ENCODE measurements at regions not wholly inside any gene's neighbourhood (a gene's known extent, or its start where the extent isn't known, plus 50 kb on each side); places are given as distances from the start of the nearest gene placed in this dataset.

DNA sequence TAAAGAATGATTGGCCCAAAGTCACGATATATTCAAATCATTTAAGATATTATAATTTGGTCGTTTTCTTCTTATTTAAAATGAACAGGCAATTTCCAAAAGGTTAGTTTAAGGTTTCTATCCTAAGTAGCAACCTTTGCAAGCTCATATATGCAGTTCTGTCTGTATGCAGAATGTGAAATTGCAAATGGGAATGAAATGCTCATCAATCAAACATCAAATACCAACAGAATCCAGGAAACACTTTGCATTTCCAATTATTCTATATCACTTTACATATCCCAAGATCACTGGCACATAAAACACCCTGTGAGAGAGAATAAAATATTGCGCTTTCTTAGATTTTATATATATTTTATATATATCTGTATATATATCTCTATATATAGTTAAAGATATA is 237.3 kb downstream of the NRIP1 start:
- Histone ChIP-seq H3K4me3 (no peak overlapping the region), H3K27me3 (no peaks in the 10 kb centered on the region), H3K9ac (no peak overlapping the region), H3F3A (ENCODE audit: low read depth) (no peaks in the 10 kb centered on the region), H3K9me3 (ENCODE audit: low read depth) (no peaks in the 10 kb centered on the region), H4K20me1 (ENCODE audit: low read depth) (no peaks in the 10 kb centered on the region), H3K4me2 (no peak overlapping the region), H2AFZ (replicated peaks) (no peak overlapping the region), H3K4me1 (no peaks in the 10 kb centered on the region), H3K27ac (no peak overlapping the region), H3K79me2 (ENCODE audit: low read depth) (no peaks in the 10 kb centered on the region), H3K36me3 (no peaks in the 10 kb centered on the region)
- Mint-ChIP-seq H3K9me3 (no peaks in the 10 kb centered on the region), H3K4me1 (no peaks in the 10 kb centered on the region), H3K27me3 (ENCODE audit: insufficient read depth, low read depth) (no peaks in the 10 kb centered on the region), H3K36me3 (no peaks in the 10 kb centered on the region), H3K27ac (no peak overlapping the region), H3K4me3 (no peak overlapping the region)
- TF ChIP-seq EZH2 (IDR thresholded peaks at IDR 0.05) (no peak), EZH2phosphoT487 (IDR thresholded peaks at IDR 0.05) (no peak), CTCF (IDR thresholded peaks at IDR 0.05) (no peak)
- no peak for DNase-seq (ENCODE audit: low spot score)

- Histone ChIP-seq H3K27ac (no peak overlapping the region), H4K20me1 (ENCODE audit: low read depth) (no peaks in the 10 kb centered on the region), H3K9me3 (ENCODE audit: low read depth) (no peaks in the 10 kb centered on the region), H3K79me2 (ENCODE audit: low read depth) (no peaks in the 10 kb centered on the region), H2AFZ (replicated peaks) (no peak overlapping the region), H3K4me3 (no peak overlapping the region), H3F3A (ENCODE audit: low read depth) (no peaks in the 10 kb centered on the region), H3K27me3 (no peaks in the 10 kb centered on the region), H3K36me3 (no peaks in the 10 kb centered on the region), H3K9ac (no peak overlapping the region), H3K4me2 (no peak overlapping the region), H3K4me1 (no peaks in the 10 kb centered on the region)
- Mint-ChIP-seq H3K4me3 (no peak overlapping the region), H3K27me3 (ENCODE audit: insufficient read depth, low read depth) (no peaks in the 10 kb centered on the region), H3K27ac (no peak overlapping the region), H3K36me3 (no peaks in the 10 kb centered on the region), H3K4me1 (no peaks in the 10 kb centered on the region), H3K9me3 (no peaks in the 10 kb centered on the region)
- no peak for DNase-seq (ENCODE audit: low spot score)
- TF ChIP-seq EZH2phosphoT487 (IDR thresholded peaks at IDR 0.05) (no peak), EZH2 (IDR thresholded peaks at IDR 0.05) (no peak), CTCF (IDR thresholded peaks at IDR 0.05) (no peak)
Observed at GRCh38 chr21:14826630-14827029, 238.2 kb downstream of the NRIP1 start.

- Mint-ChIP-seq H3K27me3 (ENCODE audit: insufficient read depth, low read depth) (no peaks in the 10 kb centered on the region), H3K4me3 (no peak overlapping the region), H3K9me3 (no peaks in the 10 kb centered on the region), H3K36me3 (no peaks in the 10 kb centered on the region), H3K27ac (no peak overlapping the region), H3K4me1 (no peaks in the 10 kb centered on the region)
- DNase-seq (ENCODE audit: low spot score): no peak
- Histone ChIP-seq H4K20me1 (ENCODE audit: low read depth) (no peaks in the 10 kb centered on the region), H3K4me3 (no peak overlapping the region), H3K4me1 (no peaks in the 10 kb centered on the region), H3K36me3 (no peaks in the 10 kb centered on the region), H3K9me3 (ENCODE audit: low read depth) (no peaks in the 10 kb centered on the region), H3K79me2 (ENCODE audit: low read depth) (no peaks in the 10 kb centered on the region), H3K27ac (no peak overlapping the region), H2AFZ (replicated peaks) (no peak overlapping the region), H3F3A (ENCODE audit: low read depth) (no peaks in the 10 kb centered on the region), H3K9ac (no peak overlapping the region), H3K27me3 (no peaks in the 10 kb centered on the region), H3K4me2 (no peak overlapping the region)
- no peak for TF ChIP-seq CTCF (IDR thresholded peaks at IDR 0.05)
Observed at GRCh38 chr21:14825514-14825974, 239.3 kb downstream of the NRIP1 start.

- Histone ChIP-seq H3K9me3 (ENCODE audit: low read depth) (no peaks in the 10 kb centered on the region), H3K27ac (no peak overlapping the region), H3K36me3 (no peaks in the 10 kb centered on the region), H3K4me3 (no peak overlapping the region), H3K27me3 (no peaks in the 10 kb centered on the region), H3F3A (ENCODE audit: low read depth) (no peaks in the 10 kb centered on the region), H4K20me1 (ENCODE audit: low read depth) (no peaks in the 10 kb centered on the region), H3K9ac (no peak overlapping the region), H3K4me2 (no peak overlapping the region), H3K79me2 (ENCODE audit: low read depth) (no peaks in the 10 kb centered on the region), H3K4me1 (no peaks in the 10 kb centered on the region), H2AFZ (replicated peaks) (no peak overlapping the region)
- H3K4me1 Mint-ChIP-seq: no peaks in the 10 kb centered on the region
- DNase-seq (ENCODE audit: low spot score): no peak
- H3K27me3 Mint-ChIP-seq (ENCODE audit: insufficient read depth, low read depth): no peaks in the 10 kb centered on the region
- no peaks in the 10 kb centered on the region for H3K9me3 Mint-ChIP-seq
- no peak for TF ChIP-seq EZH2 (IDR thresholded peaks at IDR 0.05)
- no peak for TF ChIP-seq CTCF (IDR thresholded peaks at IDR 0.05)
- TF ChIP-seq EZH2phosphoT487 (IDR thresholded peaks at IDR 0.05): no peak
- H3K36me3 Mint-ChIP-seq: no peaks in the 10 kb centered on the region
- H3K4me3 Mint-ChIP-seq: no peak overlapping the region
- no peak overlapping the region for H3K27ac Mint-ChIP-seq
Observed at GRCh38 chr21:14824126-14824525, 240.7 kb downstream of the NRIP1 start.
